ENCODE measurements at regions not wholly inside any gene's neighbourhood (a gene's known extent, or its start where the extent isn't known, plus 50 kb on each side); places are given as distances from the start of the nearest gene placed in this dataset.

GRCh38 chr7:10471280-10472058, 502.2 kb upstream of the PHF14 start:
- no peaks in the 10 kb centered on the region for H3K36me3 Mint-ChIP-seq (ENCODE audit: low read depth)
- TF ChIP-seq CTCF (conservative IDR thresholded peaks at IDR 0.05), result no peak
- H3K4me3 Mint-ChIP-seq, result no peak overlapping the region
- no peaks in the 10 kb centered on the region for H3K9me3 ChIP-seq (ENCODE audit: control insufficient read depth, low read length)
- H3K27ac ChIP-seq (ENCODE audit: low read depth, low read length), result no peak overlapping the region
- 91 to 100% methylated on average over 1 to 2 of the region's 2 CpGs for WGBS, 2 experiments (ENCODE audit: insufficient coverage in 1 of 2, insufficient read length in 1 of 2)
- H3K27ac Mint-ChIP-seq, result no peak overlapping the region
- no peaks in the 10 kb centered on the region for H3K27me3 Mint-ChIP-seq (ENCODE audit: insufficient read depth)
- H3K4me1 Mint-ChIP-seq, result no peaks in the 10 kb centered on the region
- peaks cover 5% of the 10 kb centered on the region for H3K9me3 Mint-ChIP-seq
- no peaks in the 10 kb centered on the region for H3K4me1 ChIP-seq (ENCODE audit: control insufficient read depth, insufficient read depth, low read length)
- no peak for DNase-seq
- H3K36me3 ChIP-seq (ENCODE audit: control insufficient read depth, insufficient read depth, low read length), result no peaks in the 10 kb centered on the region
- no peaks in the 10 kb centered on the region for H3K27me3 ChIP-seq (ENCODE audit: control insufficient read depth, insufficient read depth, low read length, poor library complexity, severe bottlenecking)
- no peak overlapping the region for H3K9ac ChIP-seq (ENCODE audit: extremely low read depth, low read length, poor library complexity, severe bottlenecking)
- no peak overlapping the region for H3K4me3 ChIP-seq (ENCODE audit: low read length)

GRCh38 chr7:10472115-10472514, 501.6 kb upstream of the PHF14 start:
- Histone ChIP-seq H3K9me3 (ENCODE audit: control insufficient read depth, low read length) (no peaks in the 10 kb centered on the region), H3K27me3 (ENCODE audit: control insufficient read depth, insufficient read depth, low read length, poor library complexity, severe bottlenecking) (no peaks in the 10 kb centered on the region), H3K4me1 (ENCODE audit: control insufficient read depth, insufficient read depth, low read length) (no peaks in the 10 kb centered on the region), H3K27ac (ENCODE audit: low read depth, low read length) (no peak overlapping the region), H3K36me3 (ENCODE audit: control insufficient read depth, insufficient read depth, low read length) (no peaks in the 10 kb centered on the region), H3K9ac (ENCODE audit: extremely low read depth, low read length, poor library complexity, severe bottlenecking) (no peak overlapping the region), H3K4me3 (ENCODE audit: low read length) (no peak overlapping the region)
- WGBS, 2 experiments (ENCODE audit: insufficient coverage in 1 of 2, insufficient read length in 1 of 2), result 86 to 93% methylated on average over 1 to 3 of the region's 3 CpGs
- Mint-ChIP-seq H3K4me3 (no peak overlapping the region), H3K27me3 (ENCODE audit: insufficient read depth) (no peaks in the 10 kb centered on the region), H3K4me1 (no peaks in the 10 kb centered on the region), H3K36me3 (ENCODE audit: low read depth) (no peaks in the 10 kb centered on the region), H3K9me3 (peaks cover 3% of the 10 kb centered on the region), H3K27ac (no peak overlapping the region)
- no peak for TF ChIP-seq CTCF (conservative IDR thresholded peaks at IDR 0.05)
- DNase-seq, result no peak

- no peaks in the 10 kb centered on the region for H3K4me1 Mint-ChIP-seq
- H3K36me3 ChIP-seq (ENCODE audit: control insufficient read depth, insufficient read depth, low read length), result no peaks in the 10 kb centered on the region
- H3K4me3 ChIP-seq (ENCODE audit: low read length), result no peak overlapping the region
- H3K4me3 Mint-ChIP-seq, result no peak overlapping the region
- TF ChIP-seq CTCF (conservative IDR thresholded peaks at IDR 0.05), result no peak
- H3K27ac ChIP-seq (ENCODE audit: low read depth, low read length), result no peak overlapping the region
- DNase-seq, result no peak
- no peaks in the 10 kb centered on the region for H3K9me3 Mint-ChIP-seq
- 90 to 100% methylated on average over 1 to 3 of the region's 3 CpGs for WGBS, 2 experiments (ENCODE audit: insufficient coverage in 1 of 2, insufficient read length in 1 of 2)
- no peaks in the 10 kb centered on the region for H3K27me3 Mint-ChIP-seq (ENCODE audit: insufficient read depth)
- no peaks in the 10 kb centered on the region for H3K27me3 ChIP-seq (ENCODE audit: control insufficient read depth, insufficient read depth, low read length, poor library complexity, severe bottlenecking)
- H3K27ac Mint-ChIP-seq, result no peak overlapping the region
- H3K4me1 ChIP-seq (ENCODE audit: control insufficient read depth, insufficient read depth, low read length), result no peaks in the 10 kb centered on the region
- no peak overlapping the region for H3K9ac ChIP-seq (ENCODE audit: extremely low read depth, low read length, poor library complexity, severe bottlenecking)
- no peaks in the 10 kb centered on the region for H3K9me3 ChIP-seq (ENCODE audit: control insufficient read depth, low read length)
- H3K36me3 Mint-ChIP-seq (ENCODE audit: low read depth), result no peaks in the 10 kb centered on the region
Observed at GRCh38 chr7:10473569-10473968, 500.1 kb upstream of the PHF14 start.
